ENCODE measurements at regions not wholly inside any gene's neighbourhood (a gene's known extent, or its start where the extent isn't known, plus 50 kb on each side); places are given as distances from the start of the nearest gene placed in this dataset.

GRCh38 chr2:153667475-153667874, 188.9 kb upstream of the RPRM start:
- H3K4ac ChIP-seq (replicated peaks; ENCODE audit: insufficient read length, low read depth, low read length) = no peak overlapping the region
- no peak overlapping the region for H3K18ac ChIP-seq (ENCODE audit: extremely low read depth, low read length)
- no peaks in the 10 kb centered on the region for H3K4me1 ChIP-seq (replicated peaks in 1 of 4; ENCODE audit: control insufficient read depth in 3 of 4, insufficient read depth in 4 of 4, low read length in 3 of 4)
- H3K9ac ChIP-seq (replicated peaks in 1 of 4; ENCODE audit: extremely low read depth in 1 of 4, low read depth in 3 of 4, low read length in 3 of 4) = no peak overlapping the region
- H3K14ac ChIP-seq (ENCODE audit: insufficient read length) = no peak overlapping the region
- no peak overlapping the region for H2BK15ac ChIP-seq (ENCODE audit: low read length)
- H4K8ac ChIP-seq (ENCODE audit: extremely low read depth, insufficient read depth, low read length) = no peak overlapping the region
- no peak overlapping the region for H4K91ac ChIP-seq (replicated peaks; ENCODE audit: insufficient read length, low read length)
- no peaks in the 10 kb centered on the region; the same call in 1 of the 2 replicates for H3K79me1 ChIP-seq (ENCODE audit: low read depth, low read length)
- CTCF ChIA-PET (ENCODE audit: partially characterized antibody) = no interaction called here
- no peaks in the 10 kb centered on the region for H3K23me2 ChIP-seq (ENCODE audit: low read depth, low read length)
- no peak overlapping the region for H3K4me2 ChIP-seq (ENCODE audit: insufficient read depth in 1 of 2, low read depth in 2 of 2, low read length in 2 of 2)
- no peak overlapping the region for H3K27ac ChIP-seq (ENCODE audit: low read depth, low read length)
- peaks cover 4 to 13% of the 10 kb centered on the region in 2 experiments; a peak in 2 of 4 replicates for H3K9me3 ChIP-seq (ENCODE audit: insufficient read depth in 2 of 2, low read depth in 1 of 2, low read length in 1 of 2)
- H2BK5ac ChIP-seq (ENCODE audit: low read depth, low read length) = no peak overlapping the region
- H2BK12ac ChIP-seq (ENCODE audit: low read depth, low read length) = no peak overlapping the region
- no peak for DNase-seq (ENCODE audit: low read depth in 1 of 2, low spot score in 2 of 2)
- H3K79me2 ChIP-seq (ENCODE audit: control insufficient read depth in 1 of 2, insufficient read depth in 2 of 2, low read length in 2 of 2) = no peaks in the 10 kb centered on the region
- H3K36me3 ChIP-seq (ENCODE audit: control insufficient read depth in 2 of 4, insufficient read depth in 4 of 4, low read length in 3 of 4) = no peaks in the 10 kb centered on the region
- H4K5ac ChIP-seq (ENCODE audit: insufficient read length, low read depth, low read length) = no peak overlapping the region
- no peak overlapping the region for H2BK120ac ChIP-seq (replicated peaks; ENCODE audit: low read depth, low read length)
- H3K4me3 ChIP-seq (ENCODE audit: extremely low read depth in 1 of 4, insufficient read depth in 2 of 4, low read depth in 3 of 4, low read length in 4 of 4) = no peak overlapping the region
- H2AFZ ChIP-seq (ENCODE audit: low read length) = no peak overlapping the region
- H3K23ac ChIP-seq (ENCODE audit: insufficient read length) = no peak overlapping the region
- H2BK20ac ChIP-seq (ENCODE audit: low read length) = no peak overlapping the region
- H4K20me1 ChIP-seq (replicated peaks in 1 of 2; ENCODE audit: control insufficient read depth in 1 of 2, insufficient read depth in 2 of 2, low read length in 2 of 2) = no peaks in the 10 kb centered on the region
- no peak overlapping the region for H3K56ac ChIP-seq (replicated peaks; ENCODE audit: insufficient read length, low read depth, low read length)
- TF ChIP-seq BACH1 (IDR thresholded peaks at IDR 0.05; ENCODE audit: low read length) = no peak
- no peak for TF ChIP-seq HDAC2 (IDR thresholded peaks at IDR 0.05; ENCODE audit: borderline replicate concordance in 1 of 2, low read depth in 2 of 2, low read length in 2 of 2)
- no peak for TF ChIP-seq TCF12 (IDR thresholded peaks at IDR 0.05; ENCODE audit: low read depth, low read length)
- TF ChIP-seq SP1 (IDR thresholded peaks at IDR 0.05; ENCODE audit: low read depth, low read length) = no peak
- TF ChIP-seq SUZ12 (IDR thresholded peaks at IDR 0.05; ENCODE audit: low read length) = no peak
- no peak for TF ChIP-seq HDAC6 (IDR thresholded peaks at IDR 0.05; ENCODE audit: low read depth, low read length)
- no peak for TF ChIP-seq KDM1A (IDR thresholded peaks at IDR 0.05; ENCODE audit: borderline replicate concordance, low read length)
- TF ChIP-seq POU5F1 (IDR thresholded peaks at IDR 0.05; ENCODE audit: low read depth, low read length) = no peak
- TF ChIP-seq SIX5 (IDR thresholded peaks at IDR 0.05; ENCODE audit: low read depth, low read length) = no peak
- WGBS, 2 experiments (ENCODE audit: extremely low coverage in 1 of 2, insufficient coverage in 1 of 2, insufficient read length in 1 of 2, insufficient replicate concordance in 2 of 2, low coverage in 1 of 2, low lambda C conversion rate in 2 of 2, missing lambda C conversion rate in 1 of 2) = 80% methylated on average over 2 of the region's 2 CpGs; no CpG with 5 or more reads in 1 of the 2 experiments
- no peaks in the 10 kb centered on the region for H3K27me3 ChIP-seq (replicated peaks in 1 of 4; ENCODE audit: control insufficient read depth in 3 of 4, extremely low read depth in 1 of 4, insufficient read depth in 3 of 4, low read length in 3 of 4)
- POLR2A ChIA-PET (ENCODE audit: partially characterized antibody) = no interaction called here
- FAIRE-seq = no peak
- no peak overlapping the region for H2AK5ac ChIP-seq (ENCODE audit: low read depth, low read length)
